HuH-7 (cell line): ENCODE measurements at regions not wholly inside any gene's neighbourhood (a gene's known extent, or its start where the extent isn't known, plus 50 kb on each side); places are given as distances from the start of the nearest gene placed in this dataset.
"Not testable (repeated sequence)": the region's sequence is repeated elsewhere in the genome, so short reads cannot be mapped to it uniquely, and the experiment has no call there.

ENCODE experiments used
- DNase-seq: peaks from one replicate; pipeline ENCODE4 v3.0.0; 2011; ENCODE audit warnings: low spot score

GRCh38 chr3:162547321-162547720 lies 1050.7 kb downstream of the OTOL1 start:
- DNase-seq: no peak

DNA sequence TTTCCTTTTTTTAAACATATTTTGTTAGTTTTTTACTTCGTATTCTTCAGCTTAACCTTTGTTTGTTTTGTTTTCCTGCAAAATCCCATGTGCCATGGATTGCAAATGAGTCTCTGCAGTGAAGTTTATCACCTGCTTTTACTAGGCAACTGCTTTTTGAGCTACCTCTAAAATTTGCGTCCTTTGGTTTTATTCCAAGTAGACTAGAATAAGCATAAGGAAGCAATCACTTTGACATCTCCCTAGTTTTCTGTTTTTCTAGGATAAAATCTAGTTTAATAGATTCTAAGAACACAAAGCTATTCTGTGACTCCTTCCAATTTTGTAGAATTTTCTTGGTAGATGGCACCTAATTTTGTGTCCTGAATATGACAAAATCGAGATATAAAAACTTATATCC lies 1059.2 kb downstream of the OTOL1 start:
- no peak for DNase-seq

DNA sequence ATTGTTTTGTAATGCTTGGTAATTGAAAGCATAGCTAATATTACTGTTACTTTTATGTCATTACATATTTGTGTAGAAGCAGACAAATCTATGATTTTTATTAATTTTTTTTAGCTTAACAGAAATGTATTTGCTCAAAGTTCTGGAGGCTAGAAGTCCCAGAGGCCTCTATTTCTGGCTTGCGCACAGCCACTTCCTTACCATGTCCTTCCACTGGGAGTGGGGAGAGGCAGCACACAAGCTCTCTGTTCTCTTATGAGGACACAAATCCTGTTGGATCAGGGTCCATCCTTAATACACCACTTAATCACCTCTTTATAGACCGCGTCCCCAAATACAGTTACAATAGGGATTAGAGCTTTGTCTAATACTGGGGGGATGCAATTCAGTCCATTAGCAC lies 1061.4 kb downstream of the OTOL1 start:
- no peak for DNase-seq

- DNase-seq: no peak
Observed at GRCh38 chr3:162568706-162569105, 1072.1 kb downstream of the OTOL1 start.

DNA sequence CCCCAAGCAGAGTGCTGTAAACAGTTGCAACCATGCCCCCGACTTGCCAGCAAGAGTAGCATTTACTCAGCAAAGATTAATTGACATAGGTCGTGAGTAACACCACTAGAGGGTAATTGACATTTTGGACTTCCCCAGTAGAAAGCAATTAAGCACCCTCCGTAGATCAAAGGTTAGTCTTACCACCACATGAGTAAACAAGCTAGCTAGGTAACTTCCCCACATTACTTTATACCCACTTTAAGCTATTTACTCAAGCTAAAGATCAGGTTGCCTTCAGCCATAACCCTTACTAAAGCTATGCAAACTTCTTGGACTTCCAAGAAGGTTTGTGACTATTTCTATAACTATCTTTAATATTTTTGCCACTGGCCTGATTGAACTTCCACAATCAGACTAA lies 1072.7 kb downstream of the OTOL1 start:
- DNase-seq: peak; percentile 20

DNA sequence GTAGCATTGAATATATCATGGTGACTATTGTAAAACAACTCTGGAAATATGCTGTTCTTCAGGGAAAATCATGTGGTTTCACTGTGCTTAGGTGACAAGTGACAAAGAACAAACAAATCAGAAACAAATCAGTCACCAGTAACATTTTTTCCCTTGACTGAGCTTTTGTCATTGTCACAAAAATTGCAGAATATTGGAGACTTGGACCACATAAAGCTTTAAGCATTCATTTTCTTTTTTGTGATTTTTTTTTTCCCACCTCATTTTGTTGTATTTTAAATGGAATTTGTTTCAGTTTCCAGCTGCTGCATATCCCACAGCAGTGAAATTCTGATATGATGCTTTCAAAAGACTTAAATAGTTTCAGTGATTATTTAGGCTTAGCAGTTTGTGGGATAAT lies 1088.4 kb downstream of the OTOL1 start:
- DNase-seq: no peak

DNA sequence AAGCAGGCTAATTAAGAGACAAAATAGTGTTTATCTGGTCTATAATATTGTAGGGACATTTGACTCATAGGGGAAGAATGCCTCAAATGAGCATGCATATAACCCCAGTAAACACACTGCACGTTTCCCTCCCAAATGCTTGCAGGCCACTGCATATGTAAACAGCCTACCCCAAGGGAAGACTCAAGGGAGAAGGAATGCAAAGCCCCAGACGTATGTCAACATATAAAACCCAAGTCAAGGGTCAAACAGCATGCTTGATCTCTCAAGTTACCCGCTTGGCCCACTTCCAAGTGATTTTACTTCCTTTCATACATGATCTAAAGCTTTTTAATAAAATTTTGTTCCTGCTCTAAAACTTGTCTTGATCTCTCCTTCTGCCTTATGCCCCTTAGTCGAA lies 1090.0 kb downstream of the OTOL1 start:
- peak; percentile 6 for DNase-seq

DNA sequence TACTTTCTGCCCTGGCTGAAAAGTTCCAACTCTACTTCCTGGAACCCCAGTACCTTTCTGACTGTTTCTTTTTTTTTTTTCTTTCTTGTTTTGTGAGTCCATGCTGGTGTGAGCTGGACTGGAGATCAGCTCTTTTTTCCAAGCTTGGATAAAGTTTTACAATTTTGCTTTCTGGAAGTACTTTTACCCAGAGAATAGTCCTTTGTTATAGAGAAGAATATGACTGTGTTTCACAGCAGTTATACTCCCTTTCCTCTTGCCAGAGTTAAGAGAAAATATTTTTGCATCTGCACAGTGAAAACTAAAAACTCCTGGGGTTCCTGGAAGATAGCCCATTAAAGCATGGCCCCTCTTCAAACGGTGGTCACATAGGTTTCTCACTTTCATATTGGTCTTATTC lies 1100.6 kb downstream of the OTOL1 start:
- DNase-seq: no peak

DNA sequence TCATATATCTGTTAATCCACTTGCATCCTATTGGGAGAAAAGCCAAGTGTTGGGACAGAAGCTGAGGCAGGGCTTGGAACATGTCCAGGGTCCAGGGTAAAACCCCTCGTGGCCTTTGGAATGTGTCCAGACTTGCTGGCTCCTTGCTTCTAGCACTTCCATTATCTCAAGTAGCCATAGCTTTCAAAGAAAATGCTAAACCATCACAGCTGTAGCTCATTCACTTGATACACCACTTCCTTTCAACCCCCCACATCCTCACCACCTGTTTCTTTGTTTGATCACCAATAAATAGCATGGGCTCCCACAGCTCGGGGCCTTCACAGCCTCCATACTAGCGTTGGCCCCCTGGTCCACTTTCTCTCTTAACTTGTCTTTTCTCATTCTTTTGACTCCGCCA lies 1101.9 kb downstream of the OTOL1 start:
- DNase-seq: not testable (repeated sequence)

GRCh38 chr3:162599742-162600141 lies 1103.1 kb downstream of the OTOL1 start:
- peak; percentile 30 for DNase-seq

DNA sequence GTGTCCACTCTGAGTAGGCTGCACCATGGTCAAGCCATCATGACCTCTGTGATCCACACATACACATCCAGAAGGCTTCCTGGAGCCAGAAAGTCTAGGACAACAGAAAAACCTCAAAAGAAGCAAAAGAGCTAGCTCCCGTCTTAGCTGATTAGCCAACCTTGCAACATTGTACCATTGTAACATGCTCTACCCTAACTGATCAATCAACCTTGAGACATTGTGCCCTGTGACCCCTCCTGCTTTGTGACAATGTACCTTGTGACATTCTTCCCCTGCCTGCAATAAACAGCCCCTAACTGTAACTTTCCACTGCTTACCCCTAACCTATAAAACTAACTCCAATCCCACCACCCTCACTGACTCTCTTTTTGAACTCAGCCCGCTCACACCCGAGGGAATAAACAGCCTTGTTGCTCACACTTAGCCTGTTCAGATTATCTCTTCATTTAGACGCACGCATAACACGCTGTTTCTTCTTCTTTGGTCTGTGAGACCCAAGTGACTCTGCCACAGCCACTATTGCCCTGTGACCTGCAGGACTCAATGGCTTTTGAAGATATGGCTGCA lies 1104.6 kb downstream of the OTOL1 start:
- DNase-seq: peak; percentile 13

GRCh38 chr3:162602619-162603018 lies 1106.0 kb downstream of the OTOL1 start:
- no peak for DNase-seq

GRCh38 chr3:162605651-162606204 lies 1109.1 kb downstream of the OTOL1 start:
- no peak for DNase-seq

GRCh38 chr3:162610261-162610660 lies 1113.7 kb downstream of the OTOL1 start:
- DNase-seq: no peak

DNA sequence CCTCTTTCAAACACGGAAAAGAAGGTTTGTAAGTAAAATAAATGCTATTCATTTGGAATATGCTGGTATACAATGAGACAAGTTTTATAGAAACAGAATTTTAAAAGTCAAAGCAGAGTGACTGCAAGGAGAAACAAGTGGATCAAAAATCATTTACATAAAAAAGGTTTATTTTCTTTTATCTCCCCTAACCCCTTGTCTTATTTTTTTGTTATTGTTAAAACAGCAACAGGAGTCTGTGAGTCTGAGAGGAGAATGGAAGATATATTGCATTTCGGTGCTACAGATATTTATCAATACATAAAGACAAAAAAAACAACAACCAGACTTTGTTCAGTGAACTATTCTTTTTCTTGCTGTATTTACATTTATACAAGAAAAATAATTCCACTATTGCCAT lies 1116.4 kb downstream of the OTOL1 start:
- no peak for DNase-seq

GRCh38 chr3:162626172-162626571 lies 1129.6 kb downstream of the OTOL1 start:
- DNase-seq: no peak

GRCh38 chr3:162628531-162628930 lies 1131.9 kb downstream of the OTOL1 start:
- no peak for DNase-seq

- no peak for DNase-seq
Observed at GRCh38 chr3:162629372-162629771, 1132.8 kb downstream of the OTOL1 start.

GRCh38 chr3:162632672-162633071 lies 1136.1 kb downstream of the OTOL1 start:
- DNase-seq: no peak

- DNase-seq: not testable (repeated sequence)
Observed at GRCh38 chr3:162640208-162640607, 1143.6 kb downstream of the OTOL1 start.

- no peak for DNase-seq
Observed at GRCh38 chr3:162641317-162641716, 1144.7 kb downstream of the OTOL1 start.

DNA sequence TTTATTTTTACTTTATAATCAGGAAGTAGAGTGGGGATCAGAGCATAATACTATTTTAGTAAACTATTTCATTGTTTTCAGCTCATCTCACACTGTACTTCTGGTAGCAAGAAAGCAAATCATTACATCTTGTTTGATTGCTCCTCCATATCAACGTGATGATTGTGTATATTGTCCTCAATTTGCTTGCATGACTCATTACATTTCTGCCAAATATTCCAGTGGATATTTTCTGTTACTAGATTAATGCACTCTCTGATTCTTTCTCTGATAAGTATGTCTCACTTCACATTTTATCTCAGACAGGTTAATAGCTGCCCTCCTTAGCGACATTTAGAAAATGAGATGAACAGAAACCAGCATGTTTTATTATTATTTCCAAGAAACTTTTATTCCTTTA lies 1145.3 kb downstream of the OTOL1 start:
- DNase-seq: no peak

GRCh38 chr3:162643245-162643644 lies 1146.6 kb downstream of the OTOL1 start:
- DNase-seq: no peak

- no peak for DNase-seq
Observed at GRCh38 chr3:162647321-162647720, 1150.7 kb downstream of the OTOL1 start.
